Caco-2 (cell line): ENCODE measurements at regions not wholly inside any gene's neighbourhood (a gene's known extent, or its start where the extent isn't known, plus 50 kb on each side); places are given as distances from the start of the nearest gene placed in this dataset.

Experiments
- BruUV-seq: library from RNA; stranded (reverse); fragments of 400-500 nt; replicated peaks from 2 replicates; lab custom pipeline; 2021; lab: Mats Ljungman, UMichigan
- CTCF ChIA-PET: fragments of 300-600 bp; sonication (Branson Sonifier 250); formaldehyde crosslinking; loops from one replicate; lab custom pipeline; 2022; ENCODE audit warnings: antibody characterized with exemption; lab: Charles Lee
- POLR2A ChIA-PET: fragments of 300-600 bp; sonication (Branson Sonifier 250); formaldehyde crosslinking; loops from one replicate; lab custom pipeline; 2022; ENCODE audit warnings: antibody characterized with exemption; lab: Charles Lee
- DNase-seq, 2 experiments: peaks; one replicate each; pipeline versions ENCODE4 v3.0.0 to v3.0.0-alpha.2; 2020 to 2022
- H3K27me3 ChIP-seq: replicated peaks from 2 replicates; pipeline ENCODE4 v1.6.0; 2011; ENCODE audit warnings: low read length; ENCODE audit not compliant: control insufficient read depth, insufficient read depth
- H3K36me3 ChIP-seq: 2 replicates; pipeline ENCODE4 v1.5.1; 2011; ENCODE audit warnings: low read length; ENCODE audit not compliant: control insufficient read depth, insufficient read depth
- H3K4me1 ChIP-seq: fragments of 250-450 bp; sonication (Bioruptor Pico); 2 replicates; pipeline ENCODE4 v1.5.1; 2020; ENCODE audit warnings: mild to moderate bottlenecking
- H3K4me3 ChIP-seq: 2 replicates; pipeline ENCODE4 v1.5.1; 2011; ENCODE audit warnings: low read depth, mild to moderate bottlenecking, control low read depth, low read length
- H3K9me3 ChIP-seq: fragments of 250-450 bp; sonication (Bioruptor Pico); 2 replicates; pipeline ENCODE4 v1.5.1; 2020; ENCODE audit warnings: mild to moderate bottlenecking, moderate library complexity
- H3K27ac Mint-ChIP-seq: one replicate; pipeline ENCODE4 v1.8.0; 2022; ENCODE audit warnings: mixed read lengths; ENCODE audit not compliant: unreplicated experiment
- H3K27me3 Mint-ChIP-seq: one replicate; pipeline ENCODE4 v1.8.0; 2022; ENCODE audit warnings: mixed read lengths; ENCODE audit not compliant: insufficient read depth, unreplicated experiment
- H3K36me3 Mint-ChIP-seq: one replicate; pipeline ENCODE4 v1.8.0; 2022; ENCODE audit warnings: mild to moderate bottlenecking, mixed read lengths; ENCODE audit not compliant: insufficient read depth, unreplicated experiment
- H3K4me1 Mint-ChIP-seq: one replicate; pipeline ENCODE4 v1.8.0; 2022; ENCODE audit warnings: low read depth, mixed read lengths; ENCODE audit not compliant: unreplicated experiment
- H3K4me3 Mint-ChIP-seq: one replicate; pipeline ENCODE4 v1.8.0; 2022; ENCODE audit warnings: mild to moderate bottlenecking, moderate library complexity, mixed read lengths; ENCODE audit not compliant: unreplicated experiment
- H3K9me3 Mint-ChIP-seq: one replicate; pipeline ENCODE4 v1.8.0; 2022; ENCODE audit warnings: mixed read lengths; ENCODE audit not compliant: unreplicated experiment
- CTCF ChIP-seq, 2 experiments: fragments of 200-600 bp in 1 of 2; IDR thresholded peaks; 1 replicate in 1 of 2; 2 replicates in 1 of 2; pipeline versions ENCODE4 v1.5.1 to v1.8.0; 2011 to 2022; ENCODE audit warnings: antibody characterized with exemption in 1 of 2, control low read depth in 1 of 2, inconsistent platforms in 1 of 2, low read depth in 1 of 2, low read length in 1 of 2, mild to moderate bottlenecking in 1 of 2, moderate library complexity in 1 of 2; ENCODE audit not compliant: insufficient read depth in 1 of 2, severe bottlenecking in 1 of 2, unreplicated experiment in 1 of 2
- intact Hi-C: fragments of 100-400 bp; cut with micrococcal nuclease; formaldehyde crosslinking; loops from one replicate; pipeline ENCODE4 v1.10.0; 2022; ENCODE audit not compliant: unreplicated experiment

GRCh38 chr15:88398011-88398410 lies 69.2 kb downstream of the MRPL46 start:
- intact Hi-C loops, result no loop called here
- no TSS peak for BruUV-seq
- Mint-ChIP-seq H3K4me3 (no peak overlapping the region), H3K27ac (no peak overlapping the region), H3K27me3 (no peaks in the 10 kb centered on the region), H3K9me3 (no peaks in the 10 kb centered on the region), H3K36me3 (no peaks in the 10 kb centered on the region), H3K4me1 (peaks cover 13% of the 10 kb centered on the region)
- ChIA-PET CTCF (no interaction called here), POLR2A (no interaction called here)
- no peaks in the 10 kb centered on the region for H3K36me3 ChIP-seq
- no peaks in the 10 kb centered on the region for H3K27me3 ChIP-seq
- H3K4me1 ChIP-seq, result peaks cover 21% of the 10 kb centered on the region
- no peak overlapping the region for H3K4me3 ChIP-seq
- no peak for TF ChIP-seq CTCF (IDR thresholded peaks at IDR 0.05; ENCODE audit: insufficient read depth in 1 of 2, low read depth in 1 of 2, low read length in 1 of 2, severe bottlenecking in 1 of 2, unreplicated experiment in 1 of 2)
- no peaks in the 10 kb centered on the region for H3K9me3 ChIP-seq
- no peak for DNase-seq

DNA sequence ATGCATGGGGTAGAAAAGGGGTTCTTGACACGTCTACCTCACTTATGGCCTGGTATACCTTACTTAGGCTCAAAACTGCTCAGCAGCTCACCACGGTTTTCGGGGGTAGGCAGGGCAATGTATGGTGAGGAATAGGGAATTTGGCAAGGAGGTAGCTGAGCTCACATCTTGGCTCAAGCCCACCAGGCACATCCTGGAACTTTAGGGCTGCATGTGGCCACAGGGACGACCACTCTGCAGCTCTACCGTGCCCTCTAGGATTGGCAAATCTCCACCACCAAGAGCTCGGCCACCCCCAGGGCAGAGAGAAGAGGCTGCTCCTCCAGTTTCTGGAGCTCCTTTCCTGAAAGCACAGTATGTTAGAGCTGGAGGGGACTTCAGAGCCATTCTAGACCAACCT lies 69.7 kb downstream of the MRPL46 start:
- Mint-ChIP-seq H3K27me3 (no peaks in the 10 kb centered on the region), H3K4me3 (no peak overlapping the region), H3K9me3 (no peaks in the 10 kb centered on the region), H3K27ac (no peak overlapping the region), H3K4me1 (peaks cover 13% of the 10 kb centered on the region), H3K36me3 (no peaks in the 10 kb centered on the region)
- no peaks in the 10 kb centered on the region for H3K9me3 ChIP-seq
- no peak for DNase-seq
- intact Hi-C loops, result no loop called here
- ChIA-PET CTCF (interaction anchor here (0.6 to 0.7 kb wide), 2 partner anchors 9 to 1990 kb away, joined by 3 to 4 read pairs; partner anchors contain the start of gene IQGAP1), POLR2A (interaction anchor here (0.5 kb wide), 1 partner anchor 1468 kb away, joined by 4 read pairs; no protein-coding TSS in a partner anchor)
- H3K4me1 ChIP-seq, result peaks cover 21% of the 10 kb centered on the region
- H3K36me3 ChIP-seq, result no peaks in the 10 kb centered on the region
- no TSS peak for BruUV-seq
- TF ChIP-seq CTCF (IDR thresholded peaks at IDR 0.05; ENCODE audit: insufficient read depth in 1 of 2, low read depth in 1 of 2, low read length in 1 of 2, severe bottlenecking in 1 of 2, unreplicated experiment in 1 of 2), result no peak
- H3K27me3 ChIP-seq, result no peaks in the 10 kb centered on the region
- H3K4me3 ChIP-seq, result no peak overlapping the region

GRCh38 chr15:88395872-88396781 lies 71.1 kb downstream of the MRPL46 start:
- no peak for TF ChIP-seq CTCF (IDR thresholded peaks at IDR 0.05; ENCODE audit: insufficient read depth in 1 of 2, low read depth in 1 of 2, low read length in 1 of 2, severe bottlenecking in 1 of 2, unreplicated experiment in 1 of 2)
- H3K27me3 Mint-ChIP-seq, result no peaks in the 10 kb centered on the region
- Histone ChIP-seq H3K36me3 (no peaks in the 10 kb centered on the region), H3K4me1 (peaks cover 21% of the 10 kb centered on the region), H3K4me3 (no peak overlapping the region), H3K9me3 (no peaks in the 10 kb centered on the region), H3K27me3 (no peaks in the 10 kb centered on the region)
- peaks cover 13% of the 10 kb centered on the region for H3K4me1 Mint-ChIP-seq
- H3K36me3 Mint-ChIP-seq, result no peaks in the 10 kb centered on the region
- no TSS peak for BruUV-seq
- intact Hi-C loops, result loop anchor here (1.0 kb wide), 1 partner anchor 8 kb away; no protein-coding TSS in a partner anchor
- no peak overlapping the region for H3K4me3 Mint-ChIP-seq
- no peaks in the 10 kb centered on the region for H3K9me3 Mint-ChIP-seq
- peak in 1 of 2 experiments; percentile 32 for DNase-seq
- CTCF ChIA-PET, result interaction anchor here (1.0 kb wide), 1 partner anchor 126 kb away, joined by 3 read pairs; no protein-coding TSS in a partner anchor
- POLR2A ChIA-PET, result no interaction called here
- H3K27ac Mint-ChIP-seq, result peak overlapping the region; percentile 27
